K562 (cell line): ENCODE measurements at regions not wholly inside any gene's neighbourhood (a gene's known extent, or its start where the extent isn't known, plus 50 kb on each side); places are given as distances from the start of the nearest gene placed in this dataset.

ENCODE experiments used
- ATAC-seq: fragments of 200-7000 bp; cut with Tn5 transposase; 3 replicates; pipeline ENCODE4 v1.9.1; 2020; ENCODE audit warnings: moderate library complexity
- BruUV-seq: library from RNA; stranded (reverse); fragments of 400-500 nt; replicated peaks from 2 replicates; lab custom pipeline; 2021; lab: Mats Ljungman, UMichigan
- CTCF ChIA-PET: fragments of 300-600 bp; formaldehyde crosslinking; extraction: SDS; loops from one replicate; lab custom pipeline; 2021; ENCODE audit warnings: low intra/inter-chr PET ratio; lab: Yijun Ruan, JAX
- POLR2A ChIA-PET: fragments of 300-600, 350-650 bp; sonication (Branson Sonifier 250); formaldehyde crosslinking; extraction: SDS; loops from one replicate; lab custom pipeline; 2021; ENCODE audit warnings: antibody characterized with exemption, inconsistent platforms; lab: Yijun Ruan, JAX
- DNase-seq, 4 experiments: peaks; one replicate each; pipeline versions ENCODE4 v3.0.0 to v3.0.0-alpha.2; 2011 to 2018; ENCODE audit warnings: low spot score in 3 of 4, mixed read lengths in 3 of 4; ENCODE audit errors: extremely low read depth in 1 of 4
- FAIRE-seq: peaks from 2 replicates; lab custom pipeline; 2011; peaks lifted over from hg19 to GRCh38; lab: Jason Lieb, UNC
- H2AFZ ChIP-seq: 2 replicates; pipeline ENCODE4 v1.6.0; 2011; ENCODE audit warnings: low read depth, low read length, control low read depth, inconsistent platforms
- H3K27ac ChIP-seq: fragments of 200-600 bp; 3 replicates; pipeline ENCODE4 v1.8.0; 2011; ENCODE audit warnings: low read depth, mild to moderate bottlenecking, control low read depth, inconsistent platforms, low read length, moderate library complexity, mixed read lengths; ENCODE audit errors: extremely low read depth
- H3K27me3 ChIP-seq, 2 experiments: fragments of 300-600 bp in 1 of 2; 2 replicates in 1 of 2; 3 replicates in 1 of 2; pipeline versions ENCODE4 v1.6.0 to v1.8.0; 2011; ENCODE audit warnings: inconsistent platforms in 2 of 2, low read length in 2 of 2, mild to moderate bottlenecking in 1 of 2, mixed read lengths in 1 of 2, moderate library complexity in 1 of 2; ENCODE audit not compliant: control insufficient read depth in 2 of 2, insufficient read depth in 2 of 2
- H3K36me3 ChIP-seq: fragments of 300-600 bp; 3 replicates; pipeline ENCODE4 v1.8.0; 2011; ENCODE audit warnings: mild to moderate bottlenecking, low read length, inconsistent platforms; ENCODE audit not compliant: control insufficient read depth, insufficient read depth
- H3K4me1 ChIP-seq, 2 experiments: fragments of 200-600 bp in 1 of 2; replicated peaks in 1 of 2; 2 replicates in 1 of 2; 3 replicates in 1 of 2; pipeline versions ENCODE4 v1.5.1 to v1.8.0; 2011; ENCODE audit warnings: inconsistent platforms in 2 of 2, low read length in 2 of 2, mild to moderate bottlenecking in 1 of 2, mixed read lengths in 1 of 2, moderate library complexity in 1 of 2; ENCODE audit not compliant: control insufficient read depth in 2 of 2, insufficient read depth in 2 of 2
- H3K4me2 ChIP-seq: 2 replicates; pipeline ENCODE4 v1.6.1; 2011; ENCODE audit warnings: low read length, control low read depth, inconsistent platforms, mixed read lengths; ENCODE audit not compliant: insufficient read depth
- H3K4me3 ChIP-seq: fragments of 200-600 bp; sonication (generic), shearing (Covaris generic); 2 replicates; pipeline ENCODE4 v1.5.1; 2016; ENCODE audit warnings: control low read depth, inconsistent platforms
- H3K79me2 ChIP-seq: fragments of 200-600 bp; 3 replicates; pipeline ENCODE4 v1.8.0; 2011; ENCODE audit warnings: low read length, inconsistent platforms; ENCODE audit not compliant: control insufficient read depth, insufficient read depth
- H3K9ac ChIP-seq, 2 experiments: 2 replicates each; pipeline versions ENCODE4 v1.6.0 to v1.6.1; 2011; ENCODE audit warnings: low read depth in 2 of 2, low read length in 2 of 2, control low read depth in 1 of 2, inconsistent platforms in 1 of 2, mild to moderate bottlenecking in 1 of 2, mixed read lengths in 1 of 2; ENCODE audit not compliant: insufficient read depth in 1 of 2
- H3K9me1 ChIP-seq: one replicate; pipeline ENCODE4 v1.6.0; 2011; ENCODE audit warnings: inconsistent platforms, mild to moderate bottlenecking, low read length, moderate library complexity; ENCODE audit not compliant: control insufficient read depth, insufficient read depth
- H3K9me3 ChIP-seq: replicated peaks from 2 replicates; pipeline ENCODE4 v1.5.1; 2011; ENCODE audit warnings: low read depth, low read length, inconsistent platforms; ENCODE audit not compliant: control insufficient read depth, insufficient read depth
- H4K20me1 ChIP-seq: replicated peaks from 2 replicates; pipeline ENCODE4 v1.6.1; 2011; ENCODE audit warnings: low read length, inconsistent platforms, mixed read lengths; ENCODE audit not compliant: control insufficient read depth, insufficient read depth
- EP300 ChIP-seq: IDR thresholded peaks from 2 replicates; pipeline ENCODE4 v1.6.1; 2012; ENCODE audit warnings: low read length, improper control_type of control experiment
- HDAC6 ChIP-seq: IDR thresholded peaks from 2 replicates; pipeline ENCODE4 v1.6.1; 2012; ENCODE audit warnings: low read depth, mild to moderate bottlenecking, control low read depth, inconsistent platforms, low read length, moderate library complexity
- KAT8 ChIP-seq: fragments of 450-650 bp; IDR thresholded peaks from 2 replicates; pipeline ENCODE4 v1.6.1; 2016; ENCODE audit warnings: low read depth, mild to moderate bottlenecking
- KLF16 ChIP-seq: IDR thresholded peaks from 2 replicates; pipeline ENCODE4 v1.6.1; 2016; ENCODE audit warnings: antibody characterized with exemption
- RHOXF2B ChIP-seq: fragments of 250-450 bp; sonication (Bioruptor Pico); conservative IDR thresholded peaks from 2 replicates; pipeline ENCODE4 v1.5.1; 2021
- ZBTB8A ChIP-seq: fragments of 450-650 bp; IDR thresholded peaks from 2 replicates; pipeline ENCODE4 v1.6.1; 2018; ENCODE audit warnings: mild to moderate bottlenecking, moderate library complexity; ENCODE audit not compliant: partially characterized antibody
- in situ Hi-C: fragments of 300-500 bp; cut with MboI; formaldehyde crosslinking; loops from 4 replicates; pipeline ENCODE4 v1.15.0; 2018; ENCODE audit warnings: inconsistent platforms, mixed read lengths
- intact Hi-C: fragments of 100-400 bp; cut with micrococcal nuclease; formaldehyde crosslinking; loops from 2 replicates; pipeline ENCODE4 v1.14.2; 2022
- TF ChIP-seq, protein P1 (sequence below): fragments of 450-650 bp; IDR thresholded peaks from 2 replicates; pipeline ENCODE4 v1.6.1; 2017; ENCODE audit warnings: mild to moderate bottlenecking, moderate library complexity
- TF ChIP-seq, protein P2 (sequence below): IDR thresholded peaks from 2 replicates; pipeline ENCODE4 v1.6.1; 2012; ENCODE audit warnings: low read depth, low read length, improper control_type of control experiment, borderline replicate concordance
- TF ChIP-seq, protein P3 (sequence below): fragments of 250-450 bp; sonication (Bioruptor Pico); IDR thresholded peaks from 2 replicates; pipeline ENCODE4 v1.8.0; 2022; ENCODE audit warnings: inconsistent platforms
- TF ChIP-seq, protein P4 (sequence below), 2 experiments: fragments of 450-650 bp; formaldehyde crosslinking in 1 of 2; IDR thresholded peaks; 2 replicates each; pipeline versions ENCODE4 v1.4.0 to v1.6.1; 2014 to 2020; ENCODE audit warnings: mild to moderate bottlenecking in 2 of 2, borderline replicate concordance in 1 of 2, low read depth in 1 of 2

DNA sequence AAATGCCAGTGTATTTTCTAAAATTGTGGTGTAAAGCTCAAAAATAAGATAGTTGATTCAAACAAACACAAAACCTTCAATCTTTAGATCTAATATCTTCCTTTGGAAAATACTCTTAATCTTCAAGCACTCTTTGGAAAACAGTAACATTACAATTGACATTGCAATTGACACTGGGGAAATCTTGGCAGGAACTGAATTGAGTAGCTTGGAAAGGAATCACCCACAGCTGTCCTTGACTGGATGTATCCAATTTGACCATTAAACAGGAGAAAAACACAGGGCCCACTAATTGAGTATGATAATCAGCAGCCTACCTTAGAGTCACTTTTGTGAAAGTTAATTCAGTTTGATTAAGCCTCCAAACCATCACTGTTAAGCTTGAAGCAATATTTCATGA, 776.7 kb downstream of the DTWD2 start:
- no TSS peak for BruUV-seq
- no peaks in the 10 kb centered on the region for H3K4me1 ChIP-seq
- in situ Hi-C loops (no loop called here), intact Hi-C loops (no loop called here)
- H3K27me3 ChIP-seq, result no peaks in the 10 kb centered on the region
- ATAC-seq, result no peak
- no peak for FAIRE-seq
- CTCF ChIA-PET, result no interaction called here
- no peak overlapping the region for H2AFZ ChIP-seq
- no peaks in the 10 kb centered on the region for H3K9me1 ChIP-seq
- no peaks in the 10 kb centered on the region for H3K9me3 ChIP-seq
- POLR2A ChIA-PET, result no interaction called here
- no peak overlapping the region for H3K9ac ChIP-seq
- H3K79me2 ChIP-seq, result no peaks in the 10 kb centered on the region
- no peak for DNase-seq
- H3K4me2 ChIP-seq, result no peak overlapping the region
- H3K27ac ChIP-seq, result no peak overlapping the region
- no peaks in the 10 kb centered on the region for H3K36me3 ChIP-seq
- H4K20me1 ChIP-seq, result no peaks in the 10 kb centered on the region
- no peak overlapping the region for H3K4me3 ChIP-seq
- no peak for TF ChIP-seq RHOXF2B (CRISPR knock-in tag)
- no peak for TF ChIP-seq EP300
- TF ChIP-seq, protein P1, sequence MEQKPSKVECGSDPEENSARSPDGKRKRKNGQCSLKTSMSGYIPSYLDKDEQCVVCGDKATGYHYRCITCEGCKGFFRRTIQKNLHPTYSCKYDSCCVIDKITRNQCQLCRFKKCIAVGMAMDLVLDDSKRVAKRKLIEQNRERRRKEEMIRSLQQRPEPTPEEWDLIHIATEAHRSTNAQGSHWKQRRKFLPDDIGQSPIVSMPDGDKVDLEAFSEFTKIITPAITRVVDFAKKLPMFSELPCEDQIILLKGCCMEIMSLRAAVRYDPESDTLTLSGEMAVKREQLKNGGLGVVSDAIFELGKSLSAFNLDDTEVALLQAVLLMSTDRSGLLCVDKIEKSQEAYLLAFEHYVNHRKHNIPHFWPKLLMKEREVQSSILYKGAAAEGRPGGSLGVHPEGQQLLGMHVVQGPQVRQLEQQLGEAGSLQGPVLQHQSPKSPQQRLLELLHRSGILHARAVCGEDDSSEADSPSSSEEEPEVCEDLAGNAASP, result no peak
- no peak for TF ChIP-seq ZBTB8A
- no peak for TF ChIP-seq KLF16
- no peak for TF ChIP-seq KAT8
- TF ChIP-seq, protein P2, sequence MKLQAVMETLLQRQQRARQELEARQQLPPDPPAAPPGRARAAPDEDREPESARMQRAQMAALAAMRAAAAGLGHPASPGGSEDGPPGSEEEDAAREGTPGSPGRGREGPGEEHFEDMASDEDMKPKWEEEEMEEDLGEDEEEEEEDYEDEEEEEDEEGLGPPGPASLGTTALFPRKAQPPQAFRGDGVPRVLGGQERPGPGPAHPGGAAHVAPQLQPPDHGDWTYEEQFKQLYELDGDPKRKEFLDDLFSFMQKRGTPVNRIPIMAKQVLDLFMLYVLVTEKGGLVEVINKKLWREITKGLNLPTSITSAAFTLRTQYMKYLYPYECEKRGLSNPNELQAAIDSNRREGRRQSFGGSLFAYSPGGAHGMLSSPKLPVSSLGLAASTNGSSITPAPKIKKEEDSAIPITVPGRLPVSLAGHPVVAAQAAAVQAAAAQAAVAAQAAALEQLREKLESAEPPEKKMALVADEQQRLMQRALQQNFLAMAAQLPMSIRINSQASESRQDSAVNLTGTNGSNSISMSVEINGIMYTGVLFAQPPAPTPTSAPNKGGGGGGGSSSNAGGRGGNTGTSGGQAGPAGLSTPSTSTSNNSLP, result no peak
- TF ChIP-seq, protein P3, sequence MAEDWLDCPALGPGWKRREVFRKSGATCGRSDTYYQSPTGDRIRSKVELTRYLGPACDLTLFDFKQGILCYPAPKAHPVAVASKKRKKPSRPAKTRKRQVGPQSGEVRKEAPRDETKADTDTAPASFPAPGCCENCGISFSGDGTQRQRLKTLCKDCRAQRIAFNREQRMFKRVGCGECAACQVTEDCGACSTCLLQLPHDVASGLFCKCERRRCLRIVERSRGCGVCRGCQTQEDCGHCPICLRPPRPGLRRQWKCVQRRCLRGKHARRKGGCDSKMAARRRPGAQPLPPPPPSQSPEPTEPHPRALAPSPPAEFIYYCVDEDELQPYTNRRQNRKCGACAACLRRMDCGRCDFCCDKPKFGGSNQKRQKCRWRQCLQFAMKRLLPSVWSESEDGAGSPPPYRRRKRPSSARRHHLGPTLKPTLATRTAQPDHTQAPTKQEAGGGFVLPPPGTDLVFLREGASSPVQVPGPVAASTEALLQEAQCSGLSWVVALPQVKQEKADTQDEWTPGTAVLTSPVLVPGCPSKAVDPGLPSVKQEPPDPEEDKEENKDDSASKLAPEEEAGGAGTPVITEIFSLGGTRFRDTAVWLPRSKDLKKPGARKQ (CRISPR knock-in tag), result no peak
- TF ChIP-seq HDAC6, result no peak
- TF ChIP-seq, protein P4, sequence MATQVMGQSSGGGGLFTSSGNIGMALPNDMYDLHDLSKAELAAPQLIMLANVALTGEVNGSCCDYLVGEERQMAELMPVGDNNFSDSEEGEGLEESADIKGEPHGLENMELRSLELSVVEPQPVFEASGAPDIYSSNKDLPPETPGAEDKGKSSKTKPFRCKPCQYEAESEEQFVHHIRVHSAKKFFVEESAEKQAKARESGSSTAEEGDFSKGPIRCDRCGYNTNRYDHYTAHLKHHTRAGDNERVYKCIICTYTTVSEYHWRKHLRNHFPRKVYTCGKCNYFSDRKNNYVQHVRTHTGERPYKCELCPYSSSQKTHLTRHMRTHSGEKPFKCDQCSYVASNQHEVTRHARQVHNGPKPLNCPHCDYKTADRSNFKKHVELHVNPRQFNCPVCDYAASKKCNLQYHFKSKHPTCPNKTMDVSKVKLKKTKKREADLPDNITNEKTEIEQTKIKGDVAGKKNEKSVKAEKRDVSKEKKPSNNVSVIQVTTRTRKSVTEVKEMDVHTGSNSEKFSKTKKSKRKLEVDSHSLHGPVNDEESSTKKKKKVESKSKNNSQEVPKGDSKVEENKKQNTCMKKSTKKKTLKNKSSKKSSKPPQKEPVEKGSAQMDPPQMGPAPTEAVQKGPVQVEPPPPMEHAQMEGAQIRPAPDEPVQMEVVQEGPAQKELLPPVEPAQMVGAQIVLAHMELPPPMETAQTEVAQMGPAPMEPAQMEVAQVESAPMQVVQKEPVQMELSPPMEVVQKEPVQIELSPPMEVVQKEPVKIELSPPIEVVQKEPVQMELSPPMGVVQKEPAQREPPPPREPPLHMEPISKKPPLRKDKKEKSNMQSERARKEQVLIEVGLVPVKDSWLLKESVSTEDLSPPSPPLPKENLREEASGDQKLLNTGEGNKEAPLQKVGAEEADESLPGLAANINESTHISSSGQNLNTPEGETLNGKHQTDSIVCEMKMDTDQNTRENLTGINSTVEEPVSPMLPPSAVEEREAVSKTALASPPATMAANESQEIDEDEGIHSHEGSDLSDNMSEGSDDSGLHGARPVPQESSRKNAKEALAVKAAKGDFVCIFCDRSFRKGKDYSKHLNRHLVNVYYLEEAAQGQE (IDR thresholded peaks at IDR 0.05; ENCODE audit: borderline replicate concordance), result no peak
- TF ChIP-seq, protein P4 (CRISPR knock-in tag; IDR thresholded peaks at IDR 0.05; ENCODE audit: low read depth), result no peak
